GM12873 (cell line): ENCODE measurements at regions not wholly inside any gene's neighbourhood (a gene's known extent, or its start where the extent isn't known, plus 50 kb on each side); places are given as distances from the start of the nearest gene placed in this dataset.

ENCODE experiments used
- TF ChIP-seq, protein P1 (sequence below): IDR thresholded peaks from 2 replicates; pipeline ENCODE4 v1.5.1; 2012; ENCODE audit warnings: low read depth, mild to moderate bottlenecking, moderate library complexity, low read length, control low read depth; ENCODE audit not compliant: insufficient read depth; ENCODE audit errors: missing control alignments

DNA sequence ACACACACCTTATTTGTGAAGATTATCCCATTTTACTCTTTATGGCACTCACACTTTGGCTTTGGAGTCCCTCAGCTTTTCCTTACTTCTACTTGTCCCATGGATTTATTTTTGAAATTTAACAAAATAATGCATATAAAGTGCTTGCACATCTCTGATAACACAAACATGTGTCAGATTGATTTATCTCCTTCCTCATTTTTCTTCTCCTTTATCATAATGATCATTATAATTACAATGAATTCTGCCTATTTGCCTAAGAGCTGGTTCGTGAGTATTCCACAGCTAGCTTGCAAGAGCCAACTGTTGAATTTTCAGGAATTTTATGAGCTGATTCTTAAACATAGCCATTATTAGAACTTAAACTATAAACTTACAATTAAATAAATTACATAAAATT is 347.7 kb downstream of the CHSY3 start:
- TF ChIP-seq, protein P1, sequence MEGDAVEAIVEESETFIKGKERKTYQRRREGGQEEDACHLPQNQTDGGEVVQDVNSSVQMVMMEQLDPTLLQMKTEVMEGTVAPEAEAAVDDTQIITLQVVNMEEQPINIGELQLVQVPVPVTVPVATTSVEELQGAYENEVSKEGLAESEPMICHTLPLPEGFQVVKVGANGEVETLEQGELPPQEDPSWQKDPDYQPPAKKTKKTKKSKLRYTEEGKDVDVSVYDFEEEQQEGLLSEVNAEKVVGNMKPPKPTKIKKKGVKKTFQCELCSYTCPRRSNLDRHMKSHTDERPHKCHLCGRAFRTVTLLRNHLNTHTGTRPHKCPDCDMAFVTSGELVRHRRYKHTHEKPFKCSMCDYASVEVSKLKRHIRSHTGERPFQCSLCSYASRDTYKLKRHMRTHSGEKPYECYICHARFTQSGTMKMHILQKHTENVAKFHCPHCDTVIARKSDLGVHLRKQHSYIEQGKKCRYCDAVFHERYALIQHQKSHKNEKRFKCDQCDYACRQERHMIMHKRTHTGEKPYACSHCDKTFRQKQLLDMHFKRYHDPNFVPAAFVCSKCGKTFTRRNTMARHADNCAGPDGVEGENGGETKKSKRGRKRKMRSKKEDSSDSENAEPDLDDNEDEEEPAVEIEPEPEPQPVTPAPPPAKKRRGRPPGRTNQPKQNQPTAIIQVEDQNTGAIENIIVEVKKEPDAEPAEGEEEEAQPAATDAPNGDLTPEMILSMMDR, result no peak

DNA sequence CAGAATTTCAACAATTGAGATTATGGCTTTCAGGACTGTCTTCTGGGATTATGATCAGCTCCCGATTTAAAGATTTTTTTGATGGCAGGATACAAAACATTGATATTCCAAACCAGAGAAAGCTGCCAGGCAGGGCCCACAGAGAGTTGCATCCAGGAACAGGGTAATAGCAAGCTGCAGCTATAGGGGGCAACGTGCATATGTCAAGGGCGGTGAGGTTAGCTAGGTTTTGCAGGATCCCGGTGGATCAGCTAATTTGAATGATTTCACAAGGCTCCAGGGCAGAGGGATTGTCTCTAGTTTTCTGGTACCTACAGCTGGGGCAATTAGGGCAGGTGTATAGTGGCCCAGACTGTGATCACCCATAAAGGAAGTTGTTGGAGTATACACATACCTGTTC is 339.4 kb downstream of the CHSY3 start:
- TF ChIP-seq, protein P1, result no peak

DNA sequence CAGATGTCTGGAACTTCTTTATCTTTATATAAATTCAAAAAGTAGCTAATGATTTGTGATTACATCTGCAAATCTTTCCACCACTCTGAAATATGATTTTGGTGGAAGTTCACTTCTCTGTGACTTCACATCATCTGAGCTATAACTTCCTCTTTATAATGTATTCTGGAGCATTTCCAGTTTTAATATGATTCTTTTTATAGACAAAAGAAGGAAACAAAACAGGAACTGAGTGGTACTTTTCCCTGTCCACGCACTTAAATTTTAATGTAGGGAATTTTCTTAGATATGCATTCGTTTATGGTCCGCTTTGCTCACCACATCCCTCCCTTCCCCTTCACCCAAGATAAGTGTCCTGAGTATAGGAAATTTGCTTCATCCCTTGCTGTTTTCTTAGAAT is 333.5 kb downstream of the CHSY3 start:
- TF ChIP-seq, protein P1, result no peak
